CD8-positive, alpha-beta memory T cell (primary cell): ENCODE measurements at regions not wholly inside any gene's neighbourhood (a gene's known extent, or its start where the extent isn't known, plus 50 kb on each side); places are given as distances from the start of the nearest gene placed in this dataset.

Experiments used
- CTCF ChIA-PET: fragments of 350-600 bp; sonication (Branson Sonifier 250); formaldehyde crosslinking; loops from one replicate; lab custom pipeline; 2021; ENCODE audit warnings: antibody characterized with exemption; lab: Charles Lee
- POLR2A ChIA-PET: fragments of 350-600 bp; sonication (Branson Sonifier 250); formaldehyde crosslinking; loops from one replicate; lab custom pipeline; 2021; ENCODE audit warnings: antibody characterized with exemption; lab: Charles Lee
- DNase-seq, 5 donors: peaks; one replicate each; pipeline versions ENCODE4 v3.0.0 to v3.0.0-alpha.2; 2020 to 2022; ENCODE audit warnings: mixed read lengths in 1 of 5
- H3K27ac ChIP-seq: one replicate; pipeline ENCODE4 v1.7.0; 2013; ENCODE audit warnings: low read depth, mild to moderate bottlenecking, low read length, moderate library complexity
- H3K27me3 ChIP-seq: 2 replicates; pipeline ENCODE4 v1.7.0; 2013; ENCODE audit warnings: low read length, mild to moderate bottlenecking; ENCODE audit not compliant: insufficient read depth, poor library complexity, severe bottlenecking
- H3K36me3 ChIP-seq: 2 replicates; pipeline ENCODE4 v1.7.0; 2013; ENCODE audit warnings: mild to moderate bottlenecking, low read length, moderate library complexity; ENCODE audit not compliant: insufficient read depth
- H3K4me1 ChIP-seq: 2 replicates; pipeline ENCODE4 v1.7.0; 2013; ENCODE audit warnings: mild to moderate bottlenecking, low read length, moderate library complexity; ENCODE audit not compliant: insufficient read depth
- H3K4me3 ChIP-seq: 2 replicates; pipeline ENCODE4 v1.7.0; 2013; ENCODE audit warnings: mild to moderate bottlenecking, low read length
- H3K9me3 ChIP-seq: 2 replicates; pipeline ENCODE4 v1.7.0; 2013; ENCODE audit warnings: mild to moderate bottlenecking, low read length
- H3K27ac Mint-ChIP-seq, 8 donors: one replicate each; pipeline ENCODE4 v1.8.0; 2020 to 2021; ENCODE audit warnings: mixed read lengths in 8 of 8, mild to moderate bottlenecking in 6 of 8, inconsistent platforms in 3 of 8, moderate library complexity in 3 of 8
- H3K27me3 Mint-ChIP-seq, 2 donors: one replicate each; pipeline ENCODE4 v1.8.0; 2020 to 2021; ENCODE audit warnings: mixed read lengths in 2 of 2, mild to moderate bottlenecking in 1 of 2, moderate library complexity in 1 of 2
- H3K36me3 Mint-ChIP-seq, 3 donors: one replicate each; pipeline ENCODE4 v1.8.0; 2020 to 2021; ENCODE audit warnings: mixed read lengths in 3 of 3, inconsistent platforms in 1 of 3, mild to moderate bottlenecking in 1 of 3
- H3K4me1 Mint-ChIP-seq, 3 donors: one replicate each; pipeline ENCODE4 v1.8.0; 2020 to 2021; ENCODE audit warnings: mixed read lengths in 3 of 3, inconsistent platforms in 1 of 3, mild to moderate bottlenecking in 1 of 3
- H3K4me3 Mint-ChIP-seq, 7 donors: one replicate each; pipeline ENCODE4 v1.8.0; 2020 to 2021; ENCODE audit warnings: mixed read lengths in 7 of 7, mild to moderate bottlenecking in 6 of 7, moderate library complexity in 4 of 7, inconsistent platforms in 2 of 7
- H3K9me3 Mint-ChIP-seq, 5 donors: one replicate each; pipeline ENCODE4 v1.8.0; 2020 to 2022; ENCODE audit warnings: mixed read lengths in 5 of 5, mild to moderate bottlenecking in 3 of 5, moderate library complexity in 2 of 5, inconsistent platforms in 1 of 5

- no peak overlapping the region for H3K27ac Mint-ChIP-seq
Measured at GRCh38 chr16:75987323-75987722, 261.0 kb upstream of the CPHXL start.

DNA sequence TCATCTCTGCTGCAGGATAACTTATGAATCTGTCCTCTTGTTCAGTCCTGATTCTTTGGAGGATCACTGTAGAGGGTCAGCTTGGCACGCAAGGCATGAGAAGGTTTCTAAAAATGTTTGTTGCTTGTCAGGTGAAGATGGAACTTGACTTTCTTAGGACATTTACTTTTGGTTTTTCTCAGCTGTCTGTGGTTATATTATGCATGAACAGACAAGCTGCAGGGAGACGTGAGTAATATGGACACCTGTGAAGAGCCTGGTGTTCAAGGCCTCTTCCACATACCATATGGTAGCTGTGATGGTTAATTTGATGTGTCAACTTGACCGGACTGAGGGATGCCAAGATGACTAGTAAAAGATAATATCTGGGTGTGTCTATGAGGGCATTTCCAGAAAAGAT lies 270.2 kb upstream of the CPHXL start:
- Histone ChIP-seq H3K27ac (no peak overlapping the region), H3K4me1 (no peaks in the 10 kb centered on the region), H3K27me3 (no peaks in the 10 kb centered on the region), H3K36me3 (no peaks in the 10 kb centered on the region), H3K4me3 (no peak overlapping the region), H3K9me3 (no peaks in the 10 kb centered on the region)
- Mint-ChIP-seq H3K9me3 (peaks cover 0 to 11% (median 3%) of the 10 kb centered on the region in 5 donors), H3K4me3 (no peak overlapping the region), H3K36me3 (no peaks in the 10 kb centered on the region), H3K4me1 (no peaks in the 10 kb centered on the region), H3K27ac (no peak overlapping the region), H3K27me3 (no peaks in the 10 kb centered on the region)
- ChIA-PET CTCF (no interaction called here), POLR2A (no interaction called here)
- no peak for DNase-seq

More at GRCh38 chr16:75987323-75987722, 261.0 kb upstream of the CPHXL start:
- Histone ChIP-seq H3K4me3 (no peak overlapping the region), H3K9me3 (no peaks in the 10 kb centered on the region), H3K4me1 (no peaks in the 10 kb centered on the region), H3K27me3 (no peaks in the 10 kb centered on the region), H3K36me3 (no peaks in the 10 kb centered on the region), H3K27ac (no peak overlapping the region)
- no peak for DNase-seq
- H3K4me1 Mint-ChIP-seq: no peaks in the 10 kb centered on the region
- H3K27me3 Mint-ChIP-seq: peaks cover 0 to 3% of the 10 kb centered on the region in 2 donors
- H3K9me3 Mint-ChIP-seq: peaks cover 2 to 14% (median 9%) of the 10 kb centered on the region in 5 donors
- H3K4me3 Mint-ChIP-seq: no peak overlapping the region
- ChIA-PET POLR2A (no interaction called here), CTCF (no interaction called here)
- no peaks in the 10 kb centered on the region for H3K36me3 Mint-ChIP-seq

DNA sequence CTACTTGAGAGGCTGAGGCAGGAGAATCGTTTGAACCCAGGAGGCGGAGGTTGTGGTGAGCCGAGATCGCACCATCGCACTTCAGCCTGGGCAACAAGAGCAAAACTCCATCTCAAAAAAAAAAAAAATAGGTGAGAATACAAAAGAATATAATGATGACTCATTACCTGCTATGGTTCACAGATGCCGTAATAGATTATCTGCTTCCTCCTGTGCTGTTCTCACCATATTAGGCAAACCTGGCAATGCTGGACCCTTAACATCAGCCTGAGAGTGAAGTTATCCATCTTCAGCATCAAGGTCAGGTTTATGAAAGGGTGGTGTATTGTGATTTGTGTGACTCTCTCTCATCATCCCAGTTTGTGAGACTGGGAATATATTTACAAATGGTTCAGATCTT lies 271.3 kb upstream of the CPHXL start:
- Histone ChIP-seq H3K27ac (no peak overlapping the region), H3K4me1 (no peaks in the 10 kb centered on the region), H3K27me3 (no peaks in the 10 kb centered on the region), H3K36me3 (no peaks in the 10 kb centered on the region), H3K4me3 (no peak overlapping the region), H3K9me3 (no peaks in the 10 kb centered on the region)
- CTCF ChIA-PET: no interaction called here
- DNase-seq: no peak
- Mint-ChIP-seq H3K36me3 (no peaks in the 10 kb centered on the region), H3K4me3 (no peak overlapping the region), H3K27ac (no peak overlapping the region), H3K27me3 (no peaks in the 10 kb centered on the region), H3K4me1 (no peaks in the 10 kb centered on the region), H3K9me3 (peaks cover 3 to 8% (median 5%) of the 10 kb centered on the region in 5 donors)
- POLR2A ChIA-PET: no interaction called here

GRCh38 chr16:76007645-76008044 lies 269.6 kb upstream of the CNTNAP4 start:
- peaks cover 0 to 4% (median under 1%) of the 10 kb centered on the region in 5 donors for H3K9me3 Mint-ChIP-seq
- no peak overlapping the region for H3K27ac Mint-ChIP-seq
- H3K27me3 Mint-ChIP-seq: no peaks in the 10 kb centered on the region
- H3K4me1 Mint-ChIP-seq: no peaks in the 10 kb centered on the region
- Histone ChIP-seq H3K27ac (no peak overlapping the region), H3K27me3 (no peaks in the 10 kb centered on the region), H3K36me3 (no peaks in the 10 kb centered on the region), H3K9me3 (no peaks in the 10 kb centered on the region), H3K4me1 (no peaks in the 10 kb centered on the region), H3K4me3 (no peak overlapping the region)
- POLR2A ChIA-PET: no interaction called here
- DNase-seq: no peak
- CTCF ChIA-PET: no interaction called here
- H3K4me3 Mint-ChIP-seq: no peak overlapping the region
- H3K36me3 Mint-ChIP-seq: peaks cover 0 to 2% (median 0%) of the 10 kb centered on the region in 3 donors

DNA sequence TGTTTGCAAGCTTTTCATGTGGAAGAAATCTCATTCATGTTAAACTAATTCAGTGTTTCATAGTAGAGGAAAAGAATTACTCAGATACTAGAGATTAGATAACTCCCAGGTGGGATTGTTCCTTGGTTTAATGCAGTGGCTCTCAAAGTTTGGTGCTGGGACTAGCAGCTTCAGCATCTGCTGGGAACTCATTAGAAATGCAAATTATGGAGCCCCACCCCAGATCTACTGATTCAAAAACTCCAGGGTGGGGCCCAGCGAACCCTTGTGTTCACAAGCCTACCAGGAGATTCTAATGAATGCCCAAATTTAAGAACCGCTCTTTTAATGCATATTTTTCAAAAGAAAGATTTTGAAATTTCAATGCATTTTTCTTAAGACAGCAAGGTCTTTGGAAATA lies 253.4 kb upstream of the CNTNAP4 start:
- H3K4me3 Mint-ChIP-seq: no peak overlapping the region
- ChIA-PET CTCF (no interaction called here), POLR2A (no interaction called here)
- no peaks in the 10 kb centered on the region for H3K36me3 Mint-ChIP-seq
- no peak for DNase-seq
- peaks cover 0 to 2% of the 10 kb centered on the region in 2 donors for H3K27me3 Mint-ChIP-seq
- no peak overlapping the region for H3K27ac ChIP-seq
- no peaks in the 10 kb centered on the region for H3K4me1 ChIP-seq
- no peaks in the 10 kb centered on the region for H3K36me3 ChIP-seq
- no peak overlapping the region for H3K4me3 ChIP-seq
- no peaks in the 10 kb centered on the region for H3K9me3 ChIP-seq
- H3K9me3 Mint-ChIP-seq: peaks cover 0 to 9% (median 2%) of the 10 kb centered on the region in 5 donors
- H3K27ac Mint-ChIP-seq: no peak overlapping the region
- no peaks in the 10 kb centered on the region for H3K27me3 ChIP-seq
- H3K4me1 Mint-ChIP-seq: no peaks in the 10 kb centered on the region

DNA sequence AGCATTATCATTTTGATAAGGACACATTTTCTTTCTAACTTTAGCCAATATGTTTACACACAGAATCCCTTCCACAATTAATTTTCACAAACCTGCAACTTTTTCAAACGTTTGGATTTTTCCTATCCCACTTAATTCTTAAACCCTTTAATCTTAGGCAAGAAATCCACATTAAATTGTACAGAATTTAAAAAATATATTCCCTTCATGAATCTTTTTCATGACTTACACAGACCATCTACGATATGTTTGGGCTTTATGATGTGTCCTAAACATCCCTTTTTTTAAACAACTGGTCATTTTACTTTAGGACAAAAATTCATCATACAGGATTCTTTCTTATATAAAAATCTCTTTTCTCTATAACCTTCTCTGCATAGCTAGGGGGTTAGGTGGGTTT lies 241.5 kb upstream of the CNTNAP4 start:
- Mint-ChIP-seq H3K27ac (no peak overlapping the region), H3K4me3 (no peak overlapping the region), H3K4me1 (no peaks in the 10 kb centered on the region), H3K36me3 (no peaks in the 10 kb centered on the region), H3K9me3 (peaks cover 2 to 8% (median 3%) of the 10 kb centered on the region in 5 donors), H3K27me3 (no peaks in the 10 kb centered on the region)
- H3K9me3 ChIP-seq: no peaks in the 10 kb centered on the region
- H3K4me1 ChIP-seq: no peaks in the 10 kb centered on the region
- ChIA-PET POLR2A (no interaction called here), CTCF (no interaction called here)
- DNase-seq: no peak
- H3K27ac ChIP-seq: no peak overlapping the region
- H3K4me3 ChIP-seq: no peak overlapping the region
- H3K27me3 ChIP-seq: no peaks in the 10 kb centered on the region
- H3K36me3 ChIP-seq: no peaks in the 10 kb centered on the region

- Histone ChIP-seq H3K36me3 (no peaks in the 10 kb centered on the region), H3K4me3 (no peak overlapping the region), H3K27me3 (no peaks in the 10 kb centered on the region), H3K27ac (no peak overlapping the region), H3K9me3 (no peaks in the 10 kb centered on the region), H3K4me1 (no peaks in the 10 kb centered on the region)
- H3K27me3 Mint-ChIP-seq: no peaks in the 10 kb centered on the region
- H3K4me3 Mint-ChIP-seq: no peak overlapping the region
- H3K36me3 Mint-ChIP-seq: no peaks in the 10 kb centered on the region
- POLR2A ChIA-PET: no interaction called here
- H3K9me3 Mint-ChIP-seq: peaks cover 0 to 12% (median 3%) of the 10 kb centered on the region in 5 donors
- no peak for DNase-seq
- H3K27ac Mint-ChIP-seq: no peak overlapping the region
- no peaks in the 10 kb centered on the region for H3K4me1 Mint-ChIP-seq
- CTCF ChIA-PET: no interaction called here
Measured at GRCh38 chr16:76038097-76038496, 239.1 kb upstream of the CNTNAP4 start.

- Histone ChIP-seq H3K27ac (no peak overlapping the region), H3K36me3 (no peaks in the 10 kb centered on the region), H3K4me1 (no peaks in the 10 kb centered on the region), H3K9me3 (no peaks in the 10 kb centered on the region), H3K4me3 (no peak overlapping the region), H3K27me3 (no peaks in the 10 kb centered on the region)
- DNase-seq: no peak
- ChIA-PET POLR2A (no interaction called here), CTCF (no interaction called here)
- Mint-ChIP-seq H3K9me3 (peaks cover 0 to 46% (median 4%) of the 10 kb centered on the region in 5 donors), H3K4me3 (no peak overlapping the region), H3K27ac (no peak overlapping the region), H3K4me1 (no peaks in the 10 kb centered on the region), H3K36me3 (no peaks in the 10 kb centered on the region), H3K27me3 (peaks cover 0 to 1% of the 10 kb centered on the region in 2 donors)
Measured at GRCh38 chr16:76052725-76053124, 224.5 kb upstream of the CNTNAP4 start.

- no peak overlapping the region for H3K4me3 Mint-ChIP-seq
- H3K27me3 ChIP-seq: no peaks in the 10 kb centered on the region
- no peaks in the 10 kb centered on the region for H3K9me3 ChIP-seq
- no peak overlapping the region for H3K27ac Mint-ChIP-seq
- no peaks in the 10 kb centered on the region for H3K36me3 ChIP-seq
- no peak overlapping the region for H3K4me3 ChIP-seq
- DNase-seq: no peak
- no peaks in the 10 kb centered on the region for H3K4me1 ChIP-seq
- H3K9me3 Mint-ChIP-seq: peaks cover 2 to 29% (median 4%) of the 10 kb centered on the region in 5 donors
- POLR2A ChIA-PET: no interaction called here
- no peaks in the 10 kb centered on the region for H3K27me3 Mint-ChIP-seq
- H3K36me3 Mint-ChIP-seq: no peaks in the 10 kb centered on the region
- H3K4me1 Mint-ChIP-seq: no peaks in the 10 kb centered on the region
- CTCF ChIA-PET: no interaction called here
- no peak overlapping the region for H3K27ac ChIP-seq
Measured at GRCh38 chr16:76059186-76059585, 218.0 kb upstream of the CNTNAP4 start.
